ENCODE measurements at regions not wholly inside any gene's neighbourhood (a gene's known extent, or its start where the extent isn't known, plus 50 kb on each side); places are given as distances from the start of the nearest gene placed in this dataset.

- RAD21 ChIA-PET (ENCODE audit: low non-redundant PET in 1 of 2, low total read pairs in 2 of 2, uncharacterized antibody in 2 of 2, unreplicated experiment in 2 of 2): no interaction called here
- no peak for ATAC-seq
- no peak for DNase-seq (ENCODE audit: low read depth, low spot score)
- no peak overlapping the region for H3K4me2 ChIP-seq (ENCODE audit: low read length)
- H3K4me1 ChIP-seq (ENCODE audit: control insufficient read depth in 1 of 2, insufficient read depth in 2 of 2, low read length in 2 of 2): no peaks in the 10 kb centered on the region
- no TSS peak for BruUV-seq (replicated peaks)
- POLR2A ChIA-PET: no interaction called here
- no peaks in the 10 kb centered on the region for H3K79me2 ChIP-seq (ENCODE audit: insufficient read depth, low read length)
- no peak overlapping the region for H3K27ac ChIP-seq (ENCODE audit: low read depth, low read length)
- H4K20me1 ChIP-seq (ENCODE audit: insufficient read depth): no peaks in the 10 kb centered on the region
- peak; percentile 99 for TF ChIP-seq TCF7L2 (IDR thresholded peaks at IDR 0.05; ENCODE audit: borderline replicate concordance, extremely low read depth, insufficient read depth, insufficient read length)
- TF ChIP-seq ELF1 (IDR thresholded peaks at IDR 0.05; ENCODE audit: borderline replicate concordance, low read depth): no peak
- H3K36me3 ChIP-seq (ENCODE audit: control insufficient read depth in 1 of 2, insufficient read depth in 2 of 2, low read length in 2 of 2): no peaks in the 10 kb centered on the region; a peak in 1 of 4 replicates
- peaks cover 3 to 33% of the 10 kb centered on the region in 2 experiments; a peak in 2 of 4 replicates for H3K9me3 ChIP-seq (ENCODE audit: control insufficient read depth in 1 of 2, insufficient read depth in 1 of 2, low read depth in 1 of 2, low read length in 2 of 2)
- intact Hi-C loops (cut with micrococcal nuclease): no loop called here
- no peaks in the 10 kb centered on the region for H3K27me3 ChIP-seq (ENCODE audit: insufficient read depth, low read length)
- no peak overlapping the region for H3K9ac ChIP-seq (ENCODE audit: low read length)
- H3K4me3 ChIP-seq (replicated peaks in 1 of 2; ENCODE audit: low read depth in 1 of 2, low read length in 2 of 2): no peak overlapping the region
- H2AFZ ChIP-seq (ENCODE audit: low read depth, low read length, poor library complexity, severe bottlenecking): no peak overlapping the region
- CTCF ChIA-PET: no interaction called here
- H3K9me2 ChIP-seq (ENCODE audit: insufficient read depth): no peaks in the 10 kb centered on the region
Measured at GRCh38 chr14:26394150-26394810, 203.6 kb downstream of the NOVA1 start.

- Histone ChIP-seq H3K27ac (ENCODE audit: low read depth, low read length) (no peak overlapping the region), H3K4me2 (ENCODE audit: low read length) (no peak overlapping the region), H3K36me3 (ENCODE audit: control insufficient read depth in 1 of 2, insufficient read depth in 2 of 2, low read length in 2 of 2) (no peaks in the 10 kb centered on the region), H2AFZ (ENCODE audit: low read depth, low read length, poor library complexity, severe bottlenecking) (no peak overlapping the region), H3K9ac (ENCODE audit: low read length) (no peak overlapping the region), H3K9me2 (ENCODE audit: insufficient read depth) (no peaks in the 10 kb centered on the region), H3K4me1 (ENCODE audit: control insufficient read depth in 1 of 2, insufficient read depth in 2 of 2, low read length in 2 of 2) (no peaks in the 10 kb centered on the region), H3K79me2 (ENCODE audit: insufficient read depth, low read length) (no peaks in the 10 kb centered on the region), H3K4me3 (replicated peaks in 1 of 2; ENCODE audit: low read depth in 1 of 2, low read length in 2 of 2) (no peak overlapping the region), H4K20me1 (ENCODE audit: insufficient read depth) (no peaks in the 10 kb centered on the region), H3K9me3 (ENCODE audit: control insufficient read depth in 1 of 2, insufficient read depth in 1 of 2, low read depth in 1 of 2, low read length in 2 of 2) (peaks cover 3 to 36% of the 10 kb centered on the region in 2 experiments; a peak in 2 of 4 replicates), H3K27me3 (ENCODE audit: insufficient read depth, low read length) (no peaks in the 10 kb centered on the region)
- DNase-seq (ENCODE audit: low read depth, low spot score) (no peak), ATAC-seq (no peak)
- BruUV-seq (replicated peaks): no TSS peak
- RAD21 ChIA-PET (ENCODE audit: low non-redundant PET in 1 of 2, low total read pairs in 2 of 2, uncharacterized antibody in 2 of 2, unreplicated experiment in 2 of 2): no interaction called here
- CTCF ChIA-PET: no interaction called here
- no peak for TF ChIP-seq YY1 (IDR thresholded peaks at IDR 0.05; ENCODE audit: extremely low read depth, insufficient replicate concordance, low read depth, low read length)
- no peak for TF ChIP-seq POLR2AphosphoS5 (IDR thresholded peaks at IDR 0.05; ENCODE audit: low read depth, low read length)
- no peak for TF ChIP-seq POLR2A (IDR thresholded peaks at IDR 0.05; ENCODE audit: borderline replicate concordance, extremely low read depth, insufficient read depth, insufficient read length)
- TF ChIP-seq, protein P1, sequence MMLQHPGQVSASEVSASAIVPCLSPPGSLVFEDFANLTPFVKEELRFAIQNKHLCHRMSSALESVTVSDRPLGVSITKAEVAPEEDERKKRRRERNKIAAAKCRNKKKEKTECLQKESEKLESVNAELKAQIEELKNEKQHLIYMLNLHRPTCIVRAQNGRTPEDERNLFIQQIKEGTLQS (IDR thresholded peaks at IDR 0.05): no peak
- TF ChIP-seq, protein P2, sequence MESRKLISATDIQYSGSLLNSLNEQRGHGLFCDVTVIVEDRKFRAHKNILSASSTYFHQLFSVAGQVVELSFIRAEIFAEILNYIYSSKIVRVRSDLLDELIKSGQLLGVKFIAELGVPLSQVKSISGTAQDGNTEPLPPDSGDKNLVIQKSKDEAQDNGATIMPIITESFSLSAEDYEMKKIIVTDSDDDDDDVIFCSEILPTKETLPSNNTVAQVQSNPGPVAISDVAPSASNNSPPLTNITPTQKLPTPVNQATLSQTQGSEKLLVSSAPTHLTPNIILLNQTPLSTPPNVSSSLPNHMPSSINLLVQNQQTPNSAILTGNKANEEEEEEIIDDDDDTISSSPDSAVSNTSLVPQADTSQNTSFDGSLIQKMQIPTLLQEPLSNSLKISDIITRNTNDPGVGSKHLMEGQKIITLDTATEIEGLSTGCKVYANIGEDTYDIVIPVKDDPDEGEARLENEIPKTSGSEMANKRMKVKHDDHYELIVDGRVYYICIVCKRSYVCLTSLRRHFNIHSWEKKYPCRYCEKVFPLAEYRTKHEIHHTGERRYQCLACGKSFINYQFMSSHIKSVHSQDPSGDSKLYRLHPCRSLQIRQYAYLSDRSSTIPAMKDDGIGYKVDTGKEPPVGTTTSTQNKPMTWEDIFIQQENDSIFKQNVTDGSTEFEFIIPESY (IDR thresholded peaks at IDR 0.05; ENCODE audit: extremely low read depth, insufficient replicate concordance, low read length): no peak
- TF ChIP-seq REST (IDR thresholded peaks at IDR 0.05; ENCODE audit: low read depth): no peak
- POLR2A ChIA-PET: no interaction called here
- intact Hi-C loops (cut with micrococcal nuclease): no loop called here
Measured at GRCh38 chr14:26392498-26392897, 205.3 kb downstream of the NOVA1 start.

Data from HCT116 (cell line).